IMR-90 (cell line): ENCODE measurements at regions not wholly inside any gene's neighbourhood (a gene's known extent, or its start where the extent isn't known, plus 50 kb on each side); places are given as distances from the start of the nearest gene placed in this dataset.

Experiments
- ATAC-seq: fragments of 200-7000 bp; cut with Tn5 transposase; 2 replicates; pipeline ENCODE4 v1.9.1; 2020; ENCODE audit warnings: low read depth, mild to moderate bottlenecking, moderate library complexity
- BruUV-seq: library from RNA; stranded (reverse); fragments of 400-500 nt; replicated peaks from 2 replicates; lab custom pipeline; 2021; lab: Mats Ljungman, UMichigan
- CTCF ChIA-PET: fragments of 300-600 bp; formaldehyde crosslinking; extraction: SDS; loops from one replicate; lab custom pipeline; 2021; ENCODE audit warnings: antibody characterized with exemption; lab: Yijun Ruan, JAX
- POLR2A ChIA-PET: fragments of 300-600 bp; sonication (Branson Sonifier 250); formaldehyde crosslinking; loops from one replicate; lab custom pipeline; 2022; ENCODE audit warnings: antibody characterized with exemption; ENCODE audit not compliant: unreplicated experiment; lab: Charles Lee
- DNase-seq: peaks from one replicate; pipeline ENCODE4 v3.0.0; 2013
- H2AFZ ChIP-seq: replicated peaks from 2 replicates; pipeline ENCODE3; 2013; ENCODE audit warnings: low read length, mild to moderate bottlenecking; ENCODE audit not compliant: poor library complexity
- H2AK5ac ChIP-seq: 2 replicates; pipeline ENCODE4 v1.6.1; 2013; ENCODE audit warnings: low read depth, low read length, inconsistent platforms
- H2AK9ac ChIP-seq: replicated peaks from 2 replicates; pipeline ENCODE3; 2013; ENCODE audit warnings: mild to moderate bottlenecking, low read depth, low read length, moderate library complexity; ENCODE audit not compliant: poor library complexity
- H2BK120ac ChIP-seq: 2 replicates; pipeline ENCODE4 v1.6.1; 2013; ENCODE audit warnings: low read depth, low read length, inconsistent platforms
- H2BK15ac ChIP-seq: 3 replicates; pipeline ENCODE4 v1.6.1; 2013; ENCODE audit warnings: low read depth, low read length, inconsistent platforms
- H2BK20ac ChIP-seq: 2 replicates; pipeline ENCODE4 v1.6.1; 2013; ENCODE audit warnings: low read depth, mild to moderate bottlenecking, inconsistent platforms, low read length, moderate library complexity
- H2BK5ac ChIP-seq: 2 replicates; pipeline ENCODE4 v1.6.1; 2013; ENCODE audit warnings: mild to moderate bottlenecking, low read depth, low read length, inconsistent platforms; ENCODE audit not compliant: poor library complexity, severe bottlenecking
- H3K14ac ChIP-seq: replicated peaks from 2 replicates; pipeline ENCODE4 v1.6.1; 2013; ENCODE audit warnings: low read depth, low read length, inconsistent platforms
- H3K18ac ChIP-seq: 2 replicates; pipeline ENCODE4 v1.6.1; 2013; ENCODE audit warnings: low read depth, low read length, control low read depth
- H3K23ac ChIP-seq: 2 replicates; pipeline ENCODE4 v1.6.1; 2013; ENCODE audit warnings: low read depth, low read length, inconsistent platforms
- H3K27ac ChIP-seq: 2 replicates; pipeline ENCODE4 v1.5.1; 2013; ENCODE audit warnings: mild to moderate bottlenecking, control low read depth, low read length; ENCODE audit not compliant: insufficient read depth
- H3K27me3 ChIP-seq: 2 replicates; pipeline ENCODE4 v1.6.1; 2013; ENCODE audit warnings: low read length; ENCODE audit not compliant: control insufficient read depth, insufficient read depth
- H3K36me3 ChIP-seq: 2 replicates; pipeline ENCODE4 v1.6.1; 2013; ENCODE audit warnings: low read length, mixed read lengths; ENCODE audit not compliant: control insufficient read depth, insufficient read depth
- H3K4ac ChIP-seq: 2 replicates; pipeline ENCODE4 v1.6.1; 2013; ENCODE audit warnings: low read depth, low read length, inconsistent platforms
- H3K4me1 ChIP-seq: 2 replicates; pipeline ENCODE4 v1.6.1; 2013; ENCODE audit warnings: low read length, mixed read lengths; ENCODE audit not compliant: control insufficient read depth, insufficient read depth
- H3K4me2 ChIP-seq: 2 replicates; pipeline ENCODE4 v1.6.1; 2013; ENCODE audit warnings: low read depth, mild to moderate bottlenecking, control low read depth, low read length, moderate library complexity
- H3K4me3 ChIP-seq: 2 replicates; pipeline ENCODE4 v1.5.1; 2013; ENCODE audit warnings: low read depth, mild to moderate bottlenecking, control low read depth, low read length, moderate library complexity; ENCODE audit not compliant: insufficient read depth
- H3K56ac ChIP-seq: 2 replicates; pipeline ENCODE4 v1.6.1; 2013; ENCODE audit warnings: low read length, inconsistent platforms; ENCODE audit not compliant: insufficient read depth; ENCODE audit errors: extremely low read depth
- H3K79me1 ChIP-seq, 2 experiments: 2 replicates each; pipeline ENCODE4 v1.6.1; 2013; ENCODE audit warnings: low read length in 2 of 2, inconsistent platforms in 1 of 2, low read depth in 1 of 2
- H3K9ac ChIP-seq: 2 replicates; pipeline ENCODE4 v1.6.1; 2013; ENCODE audit warnings: low read depth, low read length, control low read depth
- H3K9me1 ChIP-seq: 2 replicates; pipeline ENCODE4 v1.6.1; 2013; ENCODE audit warnings: low read length, inconsistent platforms; ENCODE audit not compliant: insufficient read depth
- H3K9me3 ChIP-seq: 2 replicates; pipeline ENCODE4 v1.6.1; 2013; ENCODE audit warnings: low read length; ENCODE audit not compliant: control insufficient read depth, insufficient read depth
- H4K20me1 ChIP-seq: 2 replicates; pipeline ENCODE4 v1.6.1; 2013; ENCODE audit warnings: low read length, inconsistent platforms; ENCODE audit not compliant: insufficient read depth
- H4K5ac ChIP-seq: 2 replicates; pipeline ENCODE4 v1.6.1; 2013; ENCODE audit warnings: mild to moderate bottlenecking, low read depth, low read length, control low read depth
- H4K8ac ChIP-seq, 2 experiments: 2 replicates each; pipeline ENCODE4 v1.6.1; 2013; ENCODE audit warnings: low read depth in 2 of 2, low read length in 2 of 2, control low read depth in 1 of 2, inconsistent platforms in 1 of 2
- H4K91ac ChIP-seq: 2 replicates; pipeline ENCODE4 v1.6.1; 2013; ENCODE audit warnings: low read depth, low read length, inconsistent platforms; ENCODE audit not compliant: insufficient read depth
- CEBPB ChIP-seq: IDR thresholded peaks from 2 replicates; pipeline ENCODE4 v1.6.1; 2012; ENCODE audit warnings: low read depth, low read length, improper control_type of control experiment
- FOS ChIP-seq: fragments of 150-350 bp; IDR thresholded peaks from 2 replicates; pipeline ENCODE4 v1.6.1; 2016; ENCODE audit warnings: low read depth, low read length
- MAZ ChIP-seq: IDR thresholded peaks from 2 replicates; pipeline ENCODE4 v1.6.1; 2012; ENCODE audit warnings: low read depth, mild to moderate bottlenecking, low read length, improper control_type of control experiment, moderate library complexity, borderline replicate concordance
- NFE2L2 ChIP-seq: fragments of 150-350 bp; IDR thresholded peaks from 2 replicates; pipeline ENCODE4 v1.6.1; 2016; ENCODE audit warnings: low read depth, mild to moderate bottlenecking, low read length
- RCOR1 ChIP-seq: IDR thresholded peaks from 2 replicates; pipeline ENCODE4 v1.6.1; 2012; ENCODE audit warnings: mild to moderate bottlenecking, low read length, improper control_type of control experiment; ENCODE audit not compliant: insufficient replicate concordance
- SMC3 ChIP-seq: fragments of 150-350 bp; IDR thresholded peaks from 2 replicates; pipeline ENCODE4 v1.6.1; 2016; ENCODE audit warnings: low read depth, mild to moderate bottlenecking, antibody characterized with exemption, low read length, moderate library complexity
- WGBS, 2 experiments: methylation state at CpG; one replicate each; pipeline versions ENCODE4 v1.1.5 to v1.1.7; 2013; ENCODE audit warnings: missing lambda C conversion rate in 2 of 2; ENCODE audit not compliant: insufficient read length in 1 of 2; ENCODE audit errors: extremely low coverage in 2 of 2; 5-methylcytosine and 5-hydroxymethylcytosine counted together
- dilution Hi-C: fragments of 300-500 bp; cut with HindIII; formaldehyde crosslinking; loops from one replicate; pipeline ENCODE4 v1.14.3; 2018; ENCODE audit warnings: low sequenced_read_pairs; ENCODE audit not compliant: unreplicated experiment
- in situ Hi-C: fragments of 300-500 bp; cut with MboI; formaldehyde crosslinking; loops from 3 replicates; pipeline ENCODE4 v1.14.3; 2019; ENCODE audit warnings: low sequenced_read_pairs, inconsistent platforms, mixed read lengths
- intact Hi-C: fragments of 100-400 bp; cut with micrococcal nuclease; formaldehyde crosslinking; loops from 2 replicates; pipeline ENCODE4 v1.10.0; 2022
- TF ChIP-seq, protein P1 (sequence below): fragments of 150-350 bp; IDR thresholded peaks from 2 replicates; pipeline ENCODE4 v1.6.1; 2016; ENCODE audit warnings: low read depth, mild to moderate bottlenecking, low read length, moderate library complexity, borderline replicate concordance
- TF ChIP-seq, protein P2 (sequence below): conservative IDR thresholded peaks from 2 replicates; pipeline ENCODE4 v1.5.1; 2012; ENCODE audit warnings: mild to moderate bottlenecking, low read depth, low read length, improper control_type of control experiment

DNA sequence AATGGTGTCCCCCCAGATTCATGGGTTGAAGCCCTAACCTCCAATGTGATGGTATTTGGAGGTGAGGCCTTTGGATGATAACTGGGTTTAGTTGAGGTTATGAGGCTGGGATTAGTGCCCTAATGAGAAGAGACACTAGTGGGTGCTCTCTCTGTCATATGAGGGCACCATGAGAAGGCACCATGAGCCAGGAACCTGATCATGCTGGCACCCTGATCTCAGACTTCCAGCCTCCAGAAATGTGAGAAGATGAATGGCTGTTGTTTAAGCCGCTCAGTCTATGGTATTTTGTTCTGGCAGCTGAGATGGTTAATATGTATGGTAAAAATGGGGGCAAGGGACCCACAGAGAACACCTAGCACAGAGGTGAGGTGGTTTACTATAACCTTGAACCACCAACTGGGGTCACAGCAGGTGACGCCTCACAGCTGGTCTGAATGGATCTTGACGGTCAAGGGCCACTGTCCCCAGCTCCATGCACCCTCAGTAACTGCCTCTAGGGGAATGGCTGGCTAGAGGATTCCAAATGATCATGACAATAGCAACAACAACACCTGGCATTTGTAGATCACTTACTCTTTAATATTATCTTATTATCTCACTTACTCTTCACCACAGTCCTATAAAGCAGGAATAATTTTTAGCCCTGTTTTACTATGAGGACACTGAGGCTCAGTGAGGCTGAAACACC, 57.1 kb downstream of the FOXI1 start:
- no peak overlapping the region for H3K14ac ChIP-seq
- BruUV-seq, result no TSS peak
- no peak overlapping the region for H2BK120ac ChIP-seq
- H3K4me2 ChIP-seq, result no peak overlapping the region
- H2AFZ ChIP-seq, result no peak overlapping the region
- H4K20me1 ChIP-seq, result no peaks in the 10 kb centered on the region
- no peak for ATAC-seq
- no peak overlapping the region for H4K91ac ChIP-seq
- no peaks in the 10 kb centered on the region for H3K79me1 ChIP-seq
- no peaks in the 10 kb centered on the region for H3K9me3 ChIP-seq
- H4K8ac ChIP-seq, result no peak overlapping the region
- H3K18ac ChIP-seq, result no peak overlapping the region
- no peak overlapping the region for H2AK9ac ChIP-seq
- CTCF ChIA-PET, result no interaction called here
- no peak overlapping the region for H3K23ac ChIP-seq
- no peaks in the 10 kb centered on the region for H3K9me1 ChIP-seq
- dilution Hi-C loops, result no loop called here
- H3K27ac ChIP-seq, result no peak overlapping the region
- H3K4me3 ChIP-seq, result no peak overlapping the region
- H3K4ac ChIP-seq, result no peak overlapping the region
- H3K56ac ChIP-seq, result no peak overlapping the region
- H4K5ac ChIP-seq, result no peak overlapping the region
- no peak overlapping the region for H3K9ac ChIP-seq
- intact Hi-C loops, result no loop called here
- no peak overlapping the region for H2AK5ac ChIP-seq
- 90% methylated on average over 2 of the region's 3 CpGs; no CpG with 5 or more reads in 1 of the 2 experiments for WGBS, 2 experiments
- H3K4me1 ChIP-seq, result no peaks in the 10 kb centered on the region
- in situ Hi-C loops, result no loop called here
- no peak overlapping the region for H2BK5ac ChIP-seq
- no peak overlapping the region for H2BK15ac ChIP-seq
- TF ChIP-seq FOS (no peak), NFE2L2 (no peak), CEBPB (no peak), SMC3 (no peak), RCOR1 (no peak), MAZ (no peak)
- TF ChIP-seq, protein P1, sequence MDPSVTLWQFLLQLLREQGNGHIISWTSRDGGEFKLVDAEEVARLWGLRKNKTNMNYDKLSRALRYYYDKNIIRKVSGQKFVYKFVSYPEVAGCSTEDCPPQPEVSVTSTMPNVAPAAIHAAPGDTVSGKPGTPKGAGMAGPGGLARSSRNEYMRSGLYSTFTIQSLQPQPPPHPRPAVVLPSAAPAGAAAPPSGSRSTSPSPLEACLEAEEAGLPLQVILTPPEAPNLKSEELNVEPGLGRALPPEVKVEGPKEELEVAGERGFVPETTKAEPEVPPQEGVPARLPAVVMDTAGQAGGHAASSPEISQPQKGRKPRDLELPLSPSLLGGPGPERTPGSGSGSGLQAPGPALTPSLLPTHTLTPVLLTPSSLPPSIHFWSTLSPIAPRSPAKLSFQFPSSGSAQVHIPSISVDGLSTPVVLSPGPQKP, result no peak
- TF ChIP-seq, protein P2, sequence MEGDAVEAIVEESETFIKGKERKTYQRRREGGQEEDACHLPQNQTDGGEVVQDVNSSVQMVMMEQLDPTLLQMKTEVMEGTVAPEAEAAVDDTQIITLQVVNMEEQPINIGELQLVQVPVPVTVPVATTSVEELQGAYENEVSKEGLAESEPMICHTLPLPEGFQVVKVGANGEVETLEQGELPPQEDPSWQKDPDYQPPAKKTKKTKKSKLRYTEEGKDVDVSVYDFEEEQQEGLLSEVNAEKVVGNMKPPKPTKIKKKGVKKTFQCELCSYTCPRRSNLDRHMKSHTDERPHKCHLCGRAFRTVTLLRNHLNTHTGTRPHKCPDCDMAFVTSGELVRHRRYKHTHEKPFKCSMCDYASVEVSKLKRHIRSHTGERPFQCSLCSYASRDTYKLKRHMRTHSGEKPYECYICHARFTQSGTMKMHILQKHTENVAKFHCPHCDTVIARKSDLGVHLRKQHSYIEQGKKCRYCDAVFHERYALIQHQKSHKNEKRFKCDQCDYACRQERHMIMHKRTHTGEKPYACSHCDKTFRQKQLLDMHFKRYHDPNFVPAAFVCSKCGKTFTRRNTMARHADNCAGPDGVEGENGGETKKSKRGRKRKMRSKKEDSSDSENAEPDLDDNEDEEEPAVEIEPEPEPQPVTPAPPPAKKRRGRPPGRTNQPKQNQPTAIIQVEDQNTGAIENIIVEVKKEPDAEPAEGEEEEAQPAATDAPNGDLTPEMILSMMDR, result no peak
- no peaks in the 10 kb centered on the region; the same call in none of the 2 replicates for H3K27me3 ChIP-seq
- POLR2A ChIA-PET, result no interaction called here
- H2BK20ac ChIP-seq, result no peak overlapping the region
- no peak for DNase-seq
- H3K36me3 ChIP-seq, result no peaks in the 10 kb centered on the region
